ENCODE measurements at regions not wholly inside any gene's neighbourhood (a gene's known extent, or its start where the extent isn't known, plus 50 kb on each side); places are given as distances from the start of the nearest gene placed in this dataset.
"Not testable (repeated sequence)": the region's sequence is repeated elsewhere in the genome, so short reads cannot be mapped to it uniquely, and the experiment has no call there.

DNA sequence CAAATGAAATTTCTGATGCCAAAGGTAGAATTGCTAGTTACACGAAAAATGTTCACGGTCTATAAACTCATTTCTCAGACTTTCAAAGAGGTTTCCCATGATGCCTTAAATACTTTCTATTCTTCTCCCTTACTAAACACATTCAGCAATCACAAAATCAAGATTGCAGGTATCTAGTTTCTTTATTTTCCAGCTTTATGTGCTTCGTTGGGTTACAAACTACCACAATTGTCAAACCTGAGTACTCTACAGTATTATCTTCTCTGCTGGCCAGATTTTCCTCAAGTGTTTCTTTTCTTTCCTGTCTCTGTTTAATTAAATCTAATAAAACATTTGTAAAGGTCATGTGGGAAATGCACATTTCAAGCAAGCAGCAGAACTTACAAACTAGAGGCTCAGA is 201.8 kb upstream of the ZNF385D start:
- DNase-seq (ENCODE audit: low read depth, low spot score), result no peak
- in situ Hi-C loops (cut with HindIII; ENCODE audit: low pct_unique_long_range_greater_than_20kb, low sequenced_read_pairs), result no loop called here

DNA sequence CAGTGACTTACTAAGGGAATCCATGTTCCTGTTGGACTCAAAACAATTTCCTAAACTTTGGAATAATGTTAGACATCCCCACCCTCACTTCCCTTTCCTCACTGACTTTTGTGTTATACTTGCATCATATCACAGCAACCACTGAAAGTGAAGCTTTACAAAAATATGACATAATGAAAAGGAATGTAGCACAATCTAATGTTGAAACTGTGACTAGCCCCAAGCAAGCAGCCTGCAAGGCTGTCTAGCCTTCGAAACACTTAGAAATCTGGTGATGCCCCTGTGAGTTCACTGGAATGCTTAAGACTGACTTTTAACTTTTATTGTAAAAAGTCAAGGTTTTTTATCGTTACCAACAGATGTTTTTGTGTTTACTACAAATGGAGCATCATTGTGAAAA is 203.7 kb upstream of the ZNF385D start:
- in situ Hi-C loops (cut with HindIII; ENCODE audit: low pct_unique_long_range_greater_than_20kb, low sequenced_read_pairs), result no loop called here
- DNase-seq (ENCODE audit: low read depth, low spot score), result no peak

DNA sequence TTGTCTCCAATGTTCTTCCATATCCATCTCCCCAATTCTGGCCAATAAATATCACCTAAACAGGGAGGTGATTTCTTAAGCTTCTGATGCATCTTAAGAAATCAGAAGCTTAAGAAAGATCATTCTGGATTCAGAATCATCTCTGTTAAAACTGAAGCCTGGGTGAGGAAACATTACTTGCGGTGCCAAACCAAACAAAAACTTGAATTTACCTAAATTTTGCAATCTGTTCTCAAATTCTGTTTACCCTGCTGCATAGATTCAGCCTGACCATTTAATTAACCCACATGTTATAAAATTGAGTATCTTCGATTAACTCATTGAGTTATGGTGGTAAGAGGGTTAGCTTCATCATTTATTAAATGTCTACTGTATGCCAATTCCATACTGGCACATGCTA is 204.4 kb upstream of the ZNF385D start:
- DNase-seq (ENCODE audit: low read depth, low spot score), result no peak

DNA sequence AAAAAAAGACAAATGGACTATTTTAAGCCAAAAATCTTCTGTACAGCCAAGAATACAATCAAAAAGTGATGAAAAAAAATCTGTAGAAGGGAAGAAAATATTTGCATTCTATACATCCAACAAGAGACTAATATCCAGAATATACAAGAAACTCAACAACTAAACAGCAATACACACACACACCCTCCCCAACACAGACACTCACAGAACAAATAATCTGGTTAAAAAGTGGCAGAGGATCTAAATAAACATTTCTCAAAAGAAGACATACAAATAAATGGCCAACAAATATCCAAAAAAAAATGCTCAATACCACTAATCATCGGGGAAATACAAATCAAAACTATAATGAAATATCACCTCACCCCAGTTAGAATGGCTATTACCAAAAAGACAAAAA is 209.0 kb upstream of the ZNF385D start:
- no peak for DNase-seq (ENCODE audit: low read depth, low spot score)
- in situ Hi-C loops (cut with HindIII; ENCODE audit: low pct_unique_long_range_greater_than_20kb, low sequenced_read_pairs), result no loop called here

More for the DNA sequence above, 204.4 kb upstream of the ZNF385D start:
- in situ Hi-C loops (cut with HindIII; ENCODE audit: low pct_unique_long_range_greater_than_20kb, low sequenced_read_pairs), result no loop called here

DNA sequence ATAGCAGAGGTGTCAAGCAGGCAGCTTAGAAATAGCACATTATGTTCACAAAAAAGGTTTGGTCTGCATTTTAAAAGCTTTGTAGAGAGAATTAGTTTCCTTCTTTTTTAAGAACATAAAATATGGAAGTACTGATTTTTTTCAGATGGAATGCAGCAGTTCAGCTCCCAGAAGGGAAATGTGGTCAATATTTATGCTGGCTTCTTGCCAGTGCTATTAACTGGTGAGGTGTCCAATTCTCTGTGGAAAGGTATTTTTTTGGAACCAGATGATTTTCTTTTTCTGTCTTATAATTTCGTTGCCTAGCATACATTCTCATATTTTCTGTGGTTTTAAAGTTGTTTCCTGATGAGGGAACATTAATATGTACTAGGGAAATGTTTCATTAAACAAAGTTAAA is 211.4 kb upstream of the ZNF385D start:
- in situ Hi-C loops (cut with HindIII; ENCODE audit: low pct_unique_long_range_greater_than_20kb, low sequenced_read_pairs), result no loop called here
- DNase-seq (ENCODE audit: low read depth, low spot score), result no peak

DNA sequence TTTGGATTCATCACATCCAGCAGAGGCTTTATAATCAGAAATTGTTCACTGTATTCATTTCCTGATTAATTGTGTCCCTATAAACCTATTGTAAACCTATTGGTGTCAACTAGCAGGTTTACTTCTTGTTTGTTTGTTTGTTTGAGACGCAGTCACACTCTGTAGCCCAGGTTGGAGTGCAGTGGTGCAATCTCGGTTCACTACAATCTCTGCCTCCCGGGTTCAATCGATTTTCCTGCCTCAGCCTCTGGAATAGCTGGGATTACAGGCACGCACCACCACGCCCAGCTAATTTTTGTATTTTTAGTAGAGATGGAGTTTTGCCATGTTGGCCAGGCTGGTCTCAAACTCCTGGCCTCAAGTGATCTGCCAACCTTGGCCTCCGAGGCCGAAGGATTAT is 215.4 kb upstream of the ZNF385D start:
- DNase-seq (ENCODE audit: low read depth, low spot score); in situ Hi-C loops (cut with HindIII; ENCODE audit: low pct_unique_long_range_greater_than_20kb, low sequenced_read_pairs): not testable (repeated sequence)

DNA sequence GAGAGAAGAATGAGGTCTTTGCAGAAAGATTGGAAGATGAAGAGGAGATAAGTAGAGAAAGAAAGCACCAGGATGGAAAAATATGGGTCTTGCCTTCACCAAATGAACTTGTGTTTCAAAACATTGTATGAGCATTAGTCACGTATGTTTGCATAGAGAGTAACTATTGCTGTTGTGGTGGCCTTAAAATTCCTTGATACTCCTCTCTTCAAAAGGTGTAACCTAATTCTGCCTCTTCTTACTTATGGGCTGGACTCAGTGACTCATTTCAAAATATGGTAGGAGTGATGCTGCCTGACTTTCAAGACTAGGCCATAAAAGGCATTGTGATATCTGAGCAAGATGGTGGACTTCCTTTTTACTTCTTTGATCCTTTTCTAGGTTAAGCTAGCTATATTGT is 228.7 kb upstream of the ZNF385D start:
- in situ Hi-C loops (cut with HindIII; ENCODE audit: low pct_unique_long_range_greater_than_20kb, low sequenced_read_pairs), result no loop called here
- DNase-seq (ENCODE audit: low read depth, low spot score), result no peak

DNA sequence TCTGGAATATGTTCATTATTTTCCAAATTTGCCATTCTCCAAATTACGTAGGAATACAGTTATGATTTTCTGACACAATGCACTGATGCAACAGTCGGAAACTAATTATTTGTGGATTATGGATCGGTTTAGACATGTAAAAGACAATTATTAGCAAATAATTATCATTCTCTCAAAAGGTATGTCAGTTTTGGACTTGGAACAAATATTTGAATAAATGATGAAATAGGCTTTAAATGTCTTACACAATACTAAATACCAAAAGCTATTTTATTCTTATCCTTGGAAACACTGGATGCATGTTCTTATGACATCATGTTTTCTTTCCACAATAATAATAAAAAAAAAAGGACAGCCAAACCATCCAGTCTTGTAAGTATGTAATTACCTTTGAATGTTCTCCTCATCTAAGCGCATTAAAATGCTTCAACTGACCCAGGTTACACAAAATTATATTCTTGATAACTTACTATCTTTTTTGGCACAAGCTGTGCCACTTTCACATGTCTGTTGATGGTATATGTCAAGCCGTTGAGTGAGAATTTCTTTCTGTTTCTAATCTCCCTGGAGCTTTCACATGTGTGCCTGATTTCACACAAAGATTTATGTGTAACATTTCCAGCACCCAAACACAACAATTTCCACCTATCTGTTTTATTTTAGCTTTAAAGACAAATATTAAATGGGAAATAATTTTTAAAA is 238.5 kb upstream of the ZNF385D start:
- DNase-seq (ENCODE audit: low read depth, low spot score), result no peak
- in situ Hi-C loops (cut with HindIII; ENCODE audit: low pct_unique_long_range_greater_than_20kb, low sequenced_read_pairs), result no loop called here

DNA sequence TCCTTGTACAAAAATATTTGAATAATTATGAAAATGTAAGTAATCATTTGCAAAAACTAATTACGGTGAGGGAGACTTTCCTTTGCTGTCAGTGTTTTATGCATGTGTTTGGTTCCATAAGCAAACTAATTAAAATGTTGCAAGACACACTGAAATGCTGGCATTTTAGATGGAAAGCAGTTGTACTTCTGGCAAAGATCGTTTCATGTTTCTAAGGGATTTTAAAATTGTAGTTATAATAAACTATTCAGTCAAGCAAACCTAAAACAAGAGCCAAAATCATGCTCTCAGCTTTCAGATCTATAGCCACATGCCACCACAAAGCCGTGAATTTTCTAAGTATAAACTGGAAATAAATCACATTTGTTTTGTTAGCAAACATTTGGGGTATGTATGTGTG is 240.1 kb upstream of the ZNF385D start:
- in situ Hi-C loops (cut with HindIII; ENCODE audit: low pct_unique_long_range_greater_than_20kb, low sequenced_read_pairs), result no loop called here
- no peak for DNase-seq (ENCODE audit: low read depth, low spot score)

DNA sequence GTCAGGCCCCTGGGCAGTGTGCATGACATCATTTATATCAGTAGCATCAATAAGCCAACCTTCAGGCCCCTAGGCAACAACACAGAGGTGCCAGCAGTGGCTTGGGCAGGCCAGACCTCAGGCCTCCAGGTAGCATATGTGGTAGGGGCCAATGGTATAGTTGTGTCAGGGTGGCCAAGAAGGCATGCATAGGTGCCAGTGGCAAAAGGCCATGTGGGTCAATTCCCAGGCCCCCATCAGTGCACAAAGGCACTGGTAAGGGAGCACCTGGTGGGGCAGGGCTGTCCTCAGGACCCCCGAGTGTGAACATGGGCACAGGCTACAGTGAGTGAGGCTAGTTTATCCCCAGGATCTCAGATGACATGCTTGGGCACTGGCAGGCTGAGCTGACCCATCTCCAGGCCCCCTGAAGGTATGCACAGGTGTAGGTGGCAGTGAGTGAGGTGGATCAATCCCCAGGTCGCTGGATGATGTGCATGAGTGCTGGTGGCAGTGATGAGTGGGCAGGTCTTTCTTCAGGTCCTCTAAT is 244.1 kb upstream of the ZNF385D start:
- no peak for DNase-seq (ENCODE audit: low read depth, low spot score)
- in situ Hi-C loops (cut with HindIII; ENCODE audit: low pct_unique_long_range_greater_than_20kb, low sequenced_read_pairs), result no loop called here

DNA sequence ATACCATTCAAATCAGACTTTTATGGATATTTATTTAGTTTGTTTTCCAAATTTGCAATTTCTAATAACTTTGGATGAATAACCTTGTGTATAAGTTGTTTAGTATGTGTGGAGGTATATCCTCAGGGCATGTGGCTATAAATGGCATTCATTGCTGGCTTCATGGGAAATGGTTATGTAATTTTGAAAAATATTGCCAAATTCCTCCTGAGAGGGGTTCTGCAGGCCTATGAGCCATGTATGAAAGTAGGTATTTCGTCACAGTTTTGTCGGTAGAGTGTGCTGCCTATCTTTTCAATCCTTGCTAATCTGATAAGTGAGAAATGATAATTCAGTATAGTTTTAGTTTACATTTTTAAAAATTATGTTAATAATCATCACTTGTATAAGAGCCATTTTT is 256.4 kb upstream of the ZNF385D start:
- in situ Hi-C loops (cut with HindIII; ENCODE audit: low pct_unique_long_range_greater_than_20kb, low sequenced_read_pairs), result no loop called here

DNA sequence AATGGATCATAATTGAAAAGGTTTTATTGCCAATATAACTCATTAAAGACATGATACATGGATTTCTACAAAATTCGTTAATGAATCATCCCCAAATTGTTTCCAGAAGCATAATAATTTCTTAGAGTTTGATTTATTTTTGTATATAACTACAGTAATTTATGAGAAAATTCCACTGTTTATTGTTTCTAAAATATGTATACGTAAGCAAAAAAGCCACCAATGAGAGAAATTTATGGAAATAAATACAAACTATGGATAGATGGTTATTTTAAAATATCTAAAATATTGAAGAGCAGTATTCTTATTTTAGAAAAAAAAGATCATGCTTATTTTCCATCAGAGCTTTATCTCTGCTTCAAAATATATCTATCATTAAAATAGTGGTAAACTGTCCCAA is 260.0 kb upstream of the ZNF385D start:
- no peak for DNase-seq (ENCODE audit: low read depth, low spot score)
- in situ Hi-C loops (cut with HindIII; ENCODE audit: low pct_unique_long_range_greater_than_20kb, low sequenced_read_pairs), result no loop called here

More for the DNA sequence above, 256.4 kb upstream of the ZNF385D start:
- no peak for DNase-seq (ENCODE audit: low read depth, low spot score)

DNA sequence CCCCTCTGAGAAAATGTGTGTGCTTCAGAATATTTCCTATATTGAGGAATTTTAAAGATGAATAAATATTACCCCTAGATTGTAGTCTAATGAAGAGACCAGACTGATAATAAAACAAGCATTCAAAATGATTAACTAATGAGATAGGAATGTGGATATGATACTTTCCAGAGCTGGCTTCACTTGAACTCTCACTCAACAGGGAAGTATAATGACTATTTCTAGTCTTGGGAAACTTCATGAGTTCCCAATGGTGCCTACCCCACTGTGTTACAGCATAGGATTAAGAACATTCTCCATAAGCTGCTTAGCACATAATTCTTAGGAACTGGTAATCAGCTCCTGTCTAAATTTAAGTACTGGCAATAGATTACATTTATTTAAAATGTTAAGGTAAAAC is 261.5 kb upstream of the ZNF385D start:
- no peak for DNase-seq (ENCODE audit: low read depth, low spot score)
- in situ Hi-C loops (cut with HindIII; ENCODE audit: low pct_unique_long_range_greater_than_20kb, low sequenced_read_pairs), result no loop called here

DNA sequence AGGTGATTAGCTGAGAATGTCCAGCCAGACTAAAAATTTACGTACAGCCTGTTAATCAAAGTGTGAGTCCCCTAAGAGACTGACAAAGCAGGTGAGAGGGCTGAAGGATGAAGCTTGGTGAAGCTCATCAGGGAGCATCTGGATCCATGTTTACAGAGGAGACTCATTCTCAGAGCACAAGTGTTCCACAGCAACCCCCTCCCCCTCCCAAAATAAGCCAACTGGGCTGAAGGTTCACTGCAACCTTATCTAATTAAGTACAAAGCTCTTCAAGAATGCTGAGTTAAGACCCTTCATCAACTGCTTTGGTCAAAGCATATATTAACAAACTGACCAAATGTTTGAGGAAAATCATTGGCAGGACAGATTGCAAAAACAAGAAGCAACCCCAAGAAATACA is 262.6 kb upstream of the ZNF385D start:
- in situ Hi-C loops (cut with HindIII; ENCODE audit: low pct_unique_long_range_greater_than_20kb, low sequenced_read_pairs), result no loop called here
- no peak for DNase-seq (ENCODE audit: low read depth, low spot score)

DNA sequence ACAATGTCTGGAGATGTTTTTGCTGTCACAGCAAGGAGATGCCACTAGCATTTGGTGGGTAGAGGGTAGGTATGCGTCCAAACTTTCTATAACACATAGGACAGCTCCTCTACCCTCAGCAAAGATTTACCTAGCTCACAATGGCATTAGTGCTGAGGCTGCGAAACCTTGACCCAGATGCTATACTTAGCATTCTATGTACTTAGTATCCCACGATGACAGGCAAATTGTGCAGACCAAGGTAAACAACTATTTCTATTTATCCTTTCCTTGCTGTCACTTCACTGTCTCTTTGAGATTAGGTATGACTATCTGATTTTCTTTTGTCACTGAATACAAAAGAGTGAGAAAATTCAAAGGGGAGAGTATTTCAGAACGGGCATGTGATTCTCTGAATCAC is 265.2 kb upstream of the ZNF385D start:
- DNase-seq (ENCODE audit: low read depth, low spot score), result no peak
- in situ Hi-C loops (cut with HindIII; ENCODE audit: low pct_unique_long_range_greater_than_20kb, low sequenced_read_pairs), result no loop called here

DNA sequence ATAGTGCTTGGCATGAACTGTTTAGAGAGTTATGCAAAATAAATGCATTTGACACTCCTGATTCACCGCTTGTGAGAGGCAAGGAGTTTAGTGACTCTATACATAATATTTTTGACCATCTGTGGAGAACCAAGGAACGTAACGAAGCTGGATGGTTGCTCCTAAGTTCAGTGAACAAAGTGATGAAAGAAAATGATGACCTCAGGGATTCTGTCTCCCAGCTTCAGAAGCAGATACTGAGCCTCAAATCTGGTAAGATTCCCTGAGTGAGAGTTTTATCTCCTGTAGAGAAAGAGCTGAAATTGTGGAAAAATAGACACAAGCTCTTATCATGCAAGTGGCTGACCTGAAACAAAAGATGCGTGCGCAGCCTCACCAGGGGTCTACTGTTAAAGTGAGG is 273.6 kb upstream of the ZNF385D start:
- DNase-seq (ENCODE audit: low read depth, low spot score); in situ Hi-C loops (cut with HindIII; ENCODE audit: low pct_unique_long_range_greater_than_20kb, low sequenced_read_pairs): not testable (repeated sequence)

DNA sequence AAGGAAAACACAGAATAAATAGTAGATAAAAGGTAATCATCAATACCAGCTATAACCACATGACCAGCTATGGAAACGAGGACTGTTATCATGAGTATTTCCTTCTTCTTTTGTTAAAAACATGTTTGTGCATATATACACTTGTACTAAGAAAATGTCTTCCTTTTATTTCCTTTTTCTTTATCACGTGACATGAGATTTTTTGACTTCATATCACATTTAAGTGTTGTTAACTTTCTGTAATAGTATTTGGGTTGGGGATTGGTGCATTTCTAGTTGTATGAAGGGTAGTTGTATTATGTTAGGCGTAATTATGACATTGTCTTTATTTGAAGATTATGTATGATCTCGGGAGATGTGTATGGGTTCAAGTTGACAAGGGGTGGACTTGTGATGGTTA is 278.5 kb upstream of the ZNF385D start:
- in situ Hi-C loops (cut with HindIII; ENCODE audit: low pct_unique_long_range_greater_than_20kb, low sequenced_read_pairs), result no loop called here
- DNase-seq (ENCODE audit: low read depth, low spot score), result no peak

DNA sequence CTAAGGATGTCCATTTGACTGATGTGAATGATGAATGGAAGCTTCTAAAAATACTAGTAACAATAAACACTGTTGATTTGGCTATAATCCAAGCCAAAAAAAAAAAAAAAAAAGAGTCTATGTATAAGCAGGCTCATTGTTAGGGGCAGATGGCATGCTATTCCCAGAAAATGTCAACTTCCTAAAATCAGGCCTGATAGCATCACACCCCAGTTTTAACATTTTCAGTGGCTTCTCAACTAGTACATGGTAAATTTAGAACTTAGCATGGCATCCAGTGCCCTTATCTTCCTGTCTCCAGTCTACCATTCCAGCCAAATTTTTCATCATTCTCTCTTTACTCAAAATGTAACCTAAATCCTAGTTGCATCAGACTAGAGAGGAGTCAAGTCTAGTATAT is 288.2 kb upstream of the ZNF385D start:
- in situ Hi-C loops (cut with HindIII; ENCODE audit: low pct_unique_long_range_greater_than_20kb, low sequenced_read_pairs), result no loop called here

DNA sequence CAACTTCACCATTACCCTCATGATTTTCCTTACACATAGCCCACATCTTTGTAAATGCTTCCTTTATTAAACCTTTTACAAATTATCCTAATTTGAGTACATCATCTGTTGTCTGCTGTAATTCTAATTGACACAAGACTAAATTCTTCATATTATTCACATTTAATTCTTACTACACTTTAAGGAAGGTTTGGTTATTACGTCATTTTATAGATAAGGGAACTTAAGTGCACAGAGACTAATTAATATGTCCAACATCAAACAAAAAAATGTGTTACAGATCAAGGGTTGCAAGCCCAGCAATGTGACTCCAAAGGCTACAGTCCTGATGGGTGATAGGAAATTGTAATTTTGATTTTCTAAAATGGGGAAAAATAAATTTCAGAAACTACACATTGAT is 289.1 kb upstream of the ZNF385D start:
- in situ Hi-C loops (cut with HindIII; ENCODE audit: low pct_unique_long_range_greater_than_20kb, low sequenced_read_pairs), result no loop called here

More for the DNA sequence above, 288.2 kb upstream of the ZNF385D start:
- peak; percentile 48 for DNase-seq (ENCODE audit: low read depth, low spot score)

DNA sequence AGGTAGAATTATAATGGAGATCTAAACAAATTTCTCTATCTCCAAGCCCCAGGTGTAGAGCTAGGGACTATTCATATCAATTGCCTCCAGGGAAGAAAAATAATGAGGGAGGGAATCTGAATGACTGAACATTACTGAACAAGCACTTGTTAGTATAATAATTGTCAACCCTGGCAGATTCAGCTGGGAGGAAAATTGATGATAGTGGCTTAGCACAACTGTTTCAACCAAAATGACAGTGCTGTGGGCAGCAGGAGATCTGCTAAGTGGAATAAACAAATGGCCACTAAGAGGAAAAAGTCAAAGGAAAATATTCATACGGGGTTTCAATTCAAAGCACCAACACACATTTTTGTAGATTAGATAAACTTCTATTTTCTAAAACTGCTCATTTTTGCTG is 294.9 kb upstream of the ZNF385D start:
- DNase-seq (ENCODE audit: low read depth, low spot score), result no peak
- in situ Hi-C loops (cut with HindIII; ENCODE audit: low pct_unique_long_range_greater_than_20kb, low sequenced_read_pairs), result no loop called here

More for the DNA sequence above, 289.1 kb upstream of the ZNF385D start:
- no peak for DNase-seq (ENCODE audit: low read depth, low spot score)

Data from SK-MEL-5 (cell line).